ENCODE measurements at regions not wholly inside any gene's neighbourhood (a gene's known extent, or its start where the extent isn't known, plus 50 kb on each side); places are given as distances from the start of the nearest gene placed in this dataset.

DNA sequence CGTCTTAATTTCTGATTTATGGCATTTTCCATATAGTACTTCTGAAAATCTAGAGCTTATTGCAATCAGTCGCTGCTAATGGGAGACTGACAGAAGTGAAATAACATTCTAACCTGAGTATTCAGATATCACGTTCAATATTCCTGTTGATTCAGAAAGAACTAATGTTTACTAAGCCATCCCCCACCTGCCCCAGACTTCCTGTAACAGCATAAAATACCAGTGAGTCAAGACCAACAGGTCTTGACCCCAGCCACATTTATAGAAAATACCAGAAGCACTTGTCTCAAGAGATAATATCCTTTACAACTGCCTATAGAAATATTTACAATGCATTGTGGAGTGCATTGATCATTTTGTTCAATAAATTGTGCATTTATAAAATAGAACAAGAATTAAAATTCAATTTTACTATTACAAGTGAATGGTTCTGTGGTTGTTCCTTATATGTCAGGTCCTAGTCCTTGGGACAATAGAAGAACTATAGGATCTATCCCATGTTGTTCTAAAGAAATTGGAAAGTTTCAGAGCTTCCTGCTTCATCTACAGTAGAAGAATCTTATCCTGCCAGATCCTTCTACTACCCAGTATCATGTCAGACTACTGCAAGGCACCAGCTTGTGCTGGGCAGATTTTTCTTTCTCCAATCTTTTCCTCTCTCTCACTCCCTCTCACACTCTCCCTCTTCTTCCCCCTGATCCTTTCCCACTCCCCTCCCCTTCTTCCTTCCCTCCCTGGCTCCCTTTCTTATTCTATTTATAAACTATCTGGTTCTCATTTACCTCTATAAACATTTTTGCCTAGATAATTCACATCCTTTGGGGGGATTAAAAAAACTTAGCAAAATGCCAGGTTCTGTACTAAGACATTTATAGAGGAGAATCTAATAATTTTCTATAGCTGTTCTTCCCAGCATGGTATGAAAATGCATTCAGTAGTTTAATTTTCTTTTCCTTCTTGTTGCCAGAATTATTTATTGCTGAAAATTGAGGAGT, 629.9 kb downstream of the DIAPH3 start:
- DNase-seq (ENCODE audit: insufficient read length) (no peak), FAIRE-seq (no peak)
- no peak for TF ChIP-seq POLR2A (IDR thresholded peaks at IDR 0.05; ENCODE audit: low read depth, low read length)

DNA sequence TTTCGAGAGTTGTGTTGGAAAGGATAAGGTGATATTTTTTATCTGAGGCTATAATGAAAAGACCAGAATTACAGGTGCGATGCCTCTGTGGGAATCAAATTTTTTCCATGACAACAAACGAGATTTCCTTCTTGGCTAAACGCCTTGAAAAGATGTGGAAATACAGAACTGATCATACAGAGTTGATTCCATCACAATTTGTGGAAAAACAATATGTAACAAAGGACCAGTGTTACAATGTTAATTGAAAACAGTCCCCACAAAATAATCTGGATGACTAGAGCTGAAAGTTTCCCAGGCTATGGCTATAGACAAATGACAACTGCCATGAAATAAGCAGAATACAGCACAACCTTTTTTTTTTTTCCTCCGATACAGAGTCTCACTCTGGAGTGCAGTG, 628.9 kb downstream of the DIAPH3 start:
- DNase-seq (ENCODE audit: insufficient read length) (no peak), FAIRE-seq (no peak)
- TF ChIP-seq POLR2AphosphoS5 (IDR thresholded peaks at IDR 0.05; ENCODE audit: low read depth, low read length) (no peak), TAF1 (IDR thresholded peaks at IDR 0.05; ENCODE audit: borderline replicate concordance, low read depth, low read length) (no peak), POLR2A (IDR thresholded peaks at IDR 0.05; ENCODE audit: low read depth, low read length) (no peak)

DNA sequence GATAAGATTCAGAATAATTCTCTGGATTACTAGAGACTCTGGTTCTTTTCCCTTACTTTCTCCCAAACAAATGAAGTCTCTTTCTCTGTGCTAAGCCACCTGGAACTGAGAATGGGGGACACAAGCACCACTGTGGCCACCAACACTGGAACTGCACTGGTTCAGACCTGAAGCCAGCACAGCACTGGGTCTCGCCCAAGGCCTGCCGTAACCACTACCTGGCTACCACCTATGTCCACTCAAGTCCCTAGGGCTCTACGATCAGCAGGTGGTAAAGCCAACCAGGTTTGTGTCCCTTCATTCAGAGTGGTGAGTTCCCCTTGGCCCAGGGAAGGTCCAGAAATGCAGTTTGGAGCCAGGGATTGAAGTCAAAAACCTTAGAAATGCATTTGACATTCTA, 626.2 kb downstream of the DIAPH3 start:
- DNase-seq (ENCODE audit: insufficient read length) (no peak), FAIRE-seq (no peak)
- TF ChIP-seq POLR2A (IDR thresholded peaks at IDR 0.05; ENCODE audit: low read depth, low read length) = no peak
- no peak for TF ChIP-seq POLR2AphosphoS5 (IDR thresholded peaks at IDR 0.05; ENCODE audit: low read depth, low read length)
- TF ChIP-seq TAF1 (IDR thresholded peaks at IDR 0.05; ENCODE audit: borderline replicate concordance, low read depth, low read length) = no peak

DNA sequence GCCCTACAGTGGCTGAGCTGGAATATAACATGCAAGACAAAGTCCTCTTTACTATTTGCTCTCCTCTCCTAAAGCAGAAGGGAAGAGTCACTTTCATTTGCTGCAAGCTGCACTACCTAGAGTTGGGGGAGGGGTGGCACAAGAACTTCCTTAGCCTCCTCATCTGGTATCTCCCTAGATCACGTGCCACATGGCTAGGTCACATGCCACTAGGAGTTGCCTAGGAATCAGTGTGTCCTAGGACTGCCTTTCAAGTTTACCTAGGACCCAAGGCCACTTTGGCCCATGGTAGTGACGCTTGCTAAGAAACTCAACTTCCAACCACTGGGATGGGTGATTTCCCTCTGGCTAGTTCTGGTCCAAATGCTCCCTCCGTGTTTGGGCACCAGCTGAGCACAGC, 625.2 kb downstream of the DIAPH3 start:
- DNase-seq (ENCODE audit: insufficient read length) = no peak
- FAIRE-seq = no peak
- TF ChIP-seq POLR2A (IDR thresholded peaks at IDR 0.05; ENCODE audit: low read depth, low read length) (no peak), TAF1 (IDR thresholded peaks at IDR 0.05; ENCODE audit: borderline replicate concordance, low read depth, low read length) (no peak), POLR2AphosphoS5 (IDR thresholded peaks at IDR 0.05; ENCODE audit: low read depth, low read length) (no peak)

DNA sequence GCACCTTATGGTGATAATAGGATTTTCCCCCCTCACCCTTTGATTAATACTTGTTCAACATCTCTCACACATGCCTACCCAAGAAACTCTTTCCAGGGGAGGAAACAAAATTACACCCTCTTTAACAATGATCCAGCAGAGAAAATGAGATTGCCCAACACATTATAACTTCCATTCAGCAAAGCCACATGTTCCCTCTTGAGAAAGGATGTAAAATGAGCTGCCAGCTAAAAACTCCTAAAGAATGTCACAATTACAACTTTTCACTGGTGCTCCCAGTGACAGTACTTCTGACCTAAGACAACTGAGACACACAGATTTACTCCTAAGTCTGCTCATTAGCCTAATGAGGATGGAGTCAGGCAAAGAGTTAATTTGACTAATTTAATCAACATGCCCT, 621.4 kb downstream of the DIAPH3 start:
- DNase-seq (ENCODE audit: insufficient read length) (no peak), FAIRE-seq (no peak)
- TF ChIP-seq TAF1 (IDR thresholded peaks at IDR 0.05; ENCODE audit: borderline replicate concordance, low read depth, low read length) = no peak
- no peak for TF ChIP-seq POLR2AphosphoS5 (IDR thresholded peaks at IDR 0.05; ENCODE audit: low read depth, low read length)
- TF ChIP-seq POLR2A (IDR thresholded peaks at IDR 0.05; ENCODE audit: low read depth, low read length) = no peak

DNA sequence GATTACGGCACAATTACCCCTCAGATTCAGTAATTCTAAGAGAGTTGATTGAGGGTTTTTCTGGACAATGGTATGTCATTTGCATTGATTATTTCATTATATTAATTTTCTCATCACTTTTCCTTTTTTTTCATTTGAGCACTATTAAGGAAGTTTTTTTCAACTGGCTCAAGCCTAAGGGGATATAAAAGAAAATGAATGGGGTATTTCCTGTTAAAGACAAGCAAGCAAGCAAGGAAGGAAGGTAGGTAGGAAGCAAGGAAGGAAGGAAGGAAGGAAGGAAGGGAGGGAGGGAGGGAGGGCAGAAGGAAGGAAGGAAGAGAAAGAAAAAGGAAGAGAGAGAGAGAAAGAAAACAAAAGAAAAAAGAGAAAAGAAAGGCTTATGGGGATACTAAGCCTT, 620.3 kb downstream of the DIAPH3 start:
- TF ChIP-seq POLR2AphosphoS5 (IDR thresholded peaks at IDR 0.05; ENCODE audit: low read depth, low read length) = no peak
- no peak for TF ChIP-seq TAF1 (IDR thresholded peaks at IDR 0.05; ENCODE audit: borderline replicate concordance, low read depth, low read length)
- no peak for TF ChIP-seq POLR2A (IDR thresholded peaks at IDR 0.05; ENCODE audit: low read depth, low read length)
- FAIRE-seq (no peak), DNase-seq (ENCODE audit: insufficient read length) (no peak)

DNA sequence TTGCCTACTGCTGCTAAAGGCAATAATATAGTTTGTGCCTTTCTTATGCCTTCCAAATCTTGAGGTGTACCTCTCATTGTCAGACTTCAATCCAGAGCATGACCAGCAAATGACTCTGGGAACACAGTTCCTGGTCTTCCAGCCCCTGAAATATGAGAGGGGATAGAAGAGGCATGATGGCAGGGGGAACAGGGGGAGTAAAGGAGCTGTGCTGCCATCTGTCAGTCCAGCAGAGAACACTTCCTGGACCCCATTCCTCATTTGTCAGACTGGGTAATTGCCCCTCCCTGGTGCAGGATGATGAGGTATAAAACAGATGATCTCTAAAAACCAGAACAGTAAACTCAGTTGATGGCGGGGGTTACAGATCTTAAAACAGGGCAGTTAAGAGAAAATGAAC, 618.7 kb downstream of the DIAPH3 start:
- DNase-seq (ENCODE audit: insufficient read length) (no peak), FAIRE-seq (no peak)
- TF ChIP-seq POLR2AphosphoS5 (IDR thresholded peaks at IDR 0.05; ENCODE audit: low read depth, low read length) (no peak), TAF1 (IDR thresholded peaks at IDR 0.05; ENCODE audit: borderline replicate concordance, low read depth, low read length) (no peak), POLR2A (IDR thresholded peaks at IDR 0.05; ENCODE audit: low read depth, low read length) (no peak)

DNA sequence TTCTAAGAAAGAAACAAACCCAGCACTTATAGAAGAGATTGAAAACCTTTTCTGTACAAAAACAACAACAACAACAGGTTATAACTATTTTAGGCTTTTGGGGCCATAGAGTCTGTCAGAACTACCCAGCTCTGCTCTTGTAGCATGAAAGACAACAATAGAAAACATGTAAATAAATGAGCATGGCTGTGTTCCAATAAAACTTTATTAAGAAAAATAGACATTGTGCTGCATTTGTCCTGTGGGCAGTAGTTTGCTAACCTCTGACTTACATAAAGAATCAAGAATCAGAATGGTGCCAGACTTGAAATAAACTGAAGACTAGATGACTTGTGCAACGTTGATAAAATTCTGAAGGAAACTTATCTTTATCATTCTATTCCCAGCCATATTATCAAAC, 617.5 kb downstream of the DIAPH3 start:
- no peak for TF ChIP-seq POLR2AphosphoS5 (IDR thresholded peaks at IDR 0.05; ENCODE audit: low read depth, low read length)
- no peak for TF ChIP-seq TAF1 (IDR thresholded peaks at IDR 0.05; ENCODE audit: borderline replicate concordance, low read depth, low read length)
- TF ChIP-seq POLR2A (IDR thresholded peaks at IDR 0.05; ENCODE audit: low read depth, low read length) = no peak
- no peak for DNase-seq (ENCODE audit: insufficient read length)
- no peak for FAIRE-seq

DNA sequence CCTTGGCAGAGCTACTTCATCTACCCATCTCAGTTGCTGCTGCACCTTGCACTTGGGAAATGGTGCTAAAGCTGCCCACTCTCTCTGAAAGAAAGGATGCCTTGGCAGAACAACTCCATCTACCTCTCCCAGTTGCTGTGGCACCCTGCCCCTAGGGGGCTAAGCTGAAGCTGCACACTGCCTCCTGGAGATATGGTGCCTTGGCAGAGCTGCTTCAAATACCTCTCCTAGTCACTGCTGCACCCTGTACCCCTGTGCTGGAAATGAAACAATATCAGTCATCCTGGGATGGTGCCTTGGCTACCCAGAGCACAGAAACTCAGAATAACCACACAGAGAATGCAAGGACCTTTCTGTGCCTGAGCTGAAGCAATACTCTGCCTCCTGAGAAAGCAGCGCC, 615.8 kb downstream of the DIAPH3 start:
- DNase-seq (ENCODE audit: insufficient read length) = no peak
- no peak for FAIRE-seq
- no peak for TF ChIP-seq POLR2A (IDR thresholded peaks at IDR 0.05; ENCODE audit: low read depth, low read length)
- TF ChIP-seq TAF1 (IDR thresholded peaks at IDR 0.05; ENCODE audit: borderline replicate concordance, low read depth, low read length) = no peak
- no peak for TF ChIP-seq POLR2AphosphoS5 (IDR thresholded peaks at IDR 0.05; ENCODE audit: low read depth, low read length)

DNA sequence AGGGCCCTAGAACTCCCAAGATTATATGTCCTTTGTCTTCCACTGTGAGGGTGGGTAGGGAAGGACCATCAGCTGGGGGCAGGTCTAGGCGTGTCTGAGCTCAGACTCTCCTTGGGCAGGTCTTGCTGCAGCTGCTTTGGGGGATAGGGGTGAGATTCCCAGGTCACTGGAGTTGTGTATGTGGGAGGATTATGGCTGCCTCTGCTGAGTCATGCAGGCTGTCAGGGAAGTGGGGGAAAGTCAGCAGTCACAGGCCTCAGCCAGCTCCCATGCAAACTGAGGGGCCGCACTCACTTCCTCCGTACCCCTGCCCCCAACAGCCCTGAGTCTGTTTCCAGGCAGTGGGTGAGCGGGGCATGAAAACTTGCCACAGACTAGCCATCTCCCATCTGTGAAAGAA, 600.8 kb downstream of the DIAPH3 start:
- no peak for FAIRE-seq
- TF ChIP-seq TAF1 (IDR thresholded peaks at IDR 0.05; ENCODE audit: borderline replicate concordance, low read depth, low read length) (no peak), POLR2AphosphoS5 (IDR thresholded peaks at IDR 0.05; ENCODE audit: low read depth, low read length) (no peak), POLR2A (IDR thresholded peaks at IDR 0.05; ENCODE audit: low read depth, low read length) (no peak)
- DNase-seq (ENCODE audit: insufficient read length) = no peak

DNA sequence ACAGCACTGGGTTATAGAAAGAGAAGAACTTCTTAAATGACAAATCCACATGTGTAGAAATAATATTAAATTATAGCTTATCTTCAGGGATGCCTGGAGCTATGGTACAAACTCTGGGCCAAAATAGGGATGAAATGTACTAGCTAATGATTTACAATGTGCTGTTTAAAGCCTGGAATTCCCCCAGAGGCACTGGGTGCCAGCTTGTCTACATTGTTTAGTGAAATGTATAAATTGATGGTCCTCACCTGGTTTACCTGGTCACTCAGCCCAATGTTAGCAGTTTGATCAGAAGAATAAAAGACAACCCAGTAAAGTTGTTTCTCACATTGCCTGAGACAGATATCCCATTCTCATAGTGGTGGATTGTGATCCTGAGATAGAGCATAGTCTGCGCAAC, 597.2 kb downstream of the DIAPH3 start:
- FAIRE-seq (no peak), DNase-seq (ENCODE audit: insufficient read length) (no peak)
- no peak for TF ChIP-seq TAF1 (IDR thresholded peaks at IDR 0.05; ENCODE audit: borderline replicate concordance, low read depth, low read length)
- TF ChIP-seq POLR2AphosphoS5 (IDR thresholded peaks at IDR 0.05; ENCODE audit: low read depth, low read length) = no peak
- TF ChIP-seq POLR2A (IDR thresholded peaks at IDR 0.05; ENCODE audit: low read depth, low read length) = no peak

DNA sequence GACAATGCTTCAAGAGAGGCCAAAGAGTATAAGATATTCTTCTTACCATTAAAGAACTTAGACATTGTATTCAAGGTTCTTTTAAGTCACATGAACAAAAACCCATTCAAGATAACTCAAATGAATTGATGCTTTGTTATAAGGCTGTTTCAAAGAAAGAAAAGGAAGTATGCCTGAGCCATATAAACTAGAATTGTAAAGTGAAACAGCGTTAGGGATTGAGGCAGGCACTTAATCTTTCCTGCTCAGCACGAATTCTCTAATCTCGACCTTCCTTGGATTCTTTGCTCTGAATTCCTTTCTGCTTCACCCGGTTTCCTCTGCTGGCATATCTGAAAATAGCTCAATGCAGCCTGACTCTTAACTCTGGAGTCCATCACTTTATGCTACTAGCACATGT, 595.4 kb downstream of the DIAPH3 start:
- TF ChIP-seq POLR2A (IDR thresholded peaks at IDR 0.05; ENCODE audit: low read depth, low read length) (no peak), TAF1 (IDR thresholded peaks at IDR 0.05; ENCODE audit: borderline replicate concordance, low read depth, low read length) (no peak), POLR2AphosphoS5 (IDR thresholded peaks at IDR 0.05; ENCODE audit: low read depth, low read length) (no peak)
- no peak for DNase-seq (ENCODE audit: insufficient read length)
- FAIRE-seq = no peak

Data from GM12892 (cell line).